ENCODE measurements at regions not wholly inside any gene's neighbourhood (a gene's known extent, or its start where the extent isn't known, plus 50 kb on each side); places are given as distances from the start of the nearest gene placed in this dataset.

GRCh38 chr12:61652265-61652664 is 607.9 kb upstream of the USP15 start:
- no peak overlapping the region for H3K27ac ChIP-seq (ENCODE audit: low read length)

GRCh38 chr12:61654698-61655097 is 605.5 kb upstream of the USP15 start:
- H3K9me2 ChIP-seq (ENCODE audit: insufficient read depth, low read length) = no peaks in the 10 kb centered on the region
- no peak overlapping the region for H3K4me2 ChIP-seq (ENCODE audit: low read length)
- no peak overlapping the region for H3K9ac ChIP-seq (ENCODE audit: low read length)
- no peak overlapping the region for H3K27ac ChIP-seq (ENCODE audit: low read length)
- no peak for TF ChIP-seq EZH2 (IDR thresholded peaks at IDR 0.05; ENCODE audit: borderline replicate concordance, insufficient read depth, low read length, poor library complexity, severe bottlenecking)
- no peak for TF ChIP-seq REST (IDR thresholded peaks at IDR 0.05; ENCODE audit: borderline replicate concordance)
- no peak overlapping the region for H2AFZ ChIP-seq (ENCODE audit: low read depth, low read length)
- no peaks in the 10 kb centered on the region for H3K9me3 ChIP-seq (ENCODE audit: low read length)
- H3K36me3 ChIP-seq (ENCODE audit: insufficient read depth, low read length) = no peaks in the 10 kb centered on the region
- no peaks in the 10 kb centered on the region for H3K79me2 ChIP-seq (replicated peaks; ENCODE audit: insufficient read depth, low read length)
- no peaks in the 10 kb centered on the region for H3F3A ChIP-seq (ENCODE audit: insufficient read depth, low read length, poor library complexity, severe bottlenecking)
- H4K20me1 ChIP-seq (ENCODE audit: insufficient read depth) = no peaks in the 10 kb centered on the region
- no peaks in the 10 kb centered on the region for H3K27me3 ChIP-seq (ENCODE audit: insufficient read depth, low read depth, low read length)
- H3K4me3 ChIP-seq (ENCODE audit: low read length) = no peak overlapping the region

More at GRCh38 chr12:61652265-61652664, 607.9 kb upstream of the USP15 start:
- Histone ChIP-seq H3K9me3 (ENCODE audit: low read length) (no peaks in the 10 kb centered on the region), H3K27me3 (ENCODE audit: insufficient read depth, low read depth, low read length) (no peaks in the 10 kb centered on the region), H3K4me2 (ENCODE audit: low read length) (no peak overlapping the region), H3K9ac (ENCODE audit: low read length) (no peak overlapping the region), H3K36me3 (ENCODE audit: insufficient read depth, low read length) (no peaks in the 10 kb centered on the region), H3F3A (ENCODE audit: insufficient read depth, low read length, poor library complexity, severe bottlenecking) (no peaks in the 10 kb centered on the region), H2AFZ (ENCODE audit: low read depth, low read length) (no peak overlapping the region), H3K9me2 (ENCODE audit: insufficient read depth, low read length) (no peaks in the 10 kb centered on the region), H3K4me3 (ENCODE audit: low read length) (no peak overlapping the region), H4K20me1 (ENCODE audit: insufficient read depth) (no peaks in the 10 kb centered on the region), H3K79me2 (replicated peaks; ENCODE audit: insufficient read depth, low read length) (no peaks in the 10 kb centered on the region)
- no peak for TF ChIP-seq REST (IDR thresholded peaks at IDR 0.05; ENCODE audit: borderline replicate concordance)
- no peak for TF ChIP-seq POLR2AphosphoS5 (IDR thresholded peaks at IDR 0.05)
- TF ChIP-seq EP300 (conservative IDR thresholded peaks at IDR 0.05; ENCODE audit: poor library complexity, severe bottlenecking) = no peak
- no peak for TF ChIP-seq CTCF (IDR thresholded peaks at IDR 0.05; ENCODE audit: poor library complexity, severe bottlenecking)
- no peak for TF ChIP-seq EZH2 (IDR thresholded peaks at IDR 0.05; ENCODE audit: borderline replicate concordance, insufficient read depth, low read length, poor library complexity, severe bottlenecking)
- TF ChIP-seq RAD21 (conservative IDR thresholded peaks at IDR 0.05) = no peak
- no peak for TF ChIP-seq TAF1 (IDR thresholded peaks at IDR 0.05; ENCODE audit: low read depth)
- no peak for TF ChIP-seq SMC3 (conservative IDR thresholded peaks at IDR 0.05; ENCODE audit: poor library complexity)
- no peak for TF ChIP-seq MXI1 (conservative IDR thresholded peaks at IDR 0.05; ENCODE audit: poor library complexity, severe bottlenecking)

Data from neural cell (in vitro differentiated cells).